IMR-90 (cell line): ENCODE measurements at regions not wholly inside any gene's neighbourhood (a gene's known extent, or its start where the extent isn't known, plus 50 kb on each side); places are given as distances from the start of the nearest gene placed in this dataset.

Experiments
- ATAC-seq: fragments of 200-7000 bp; cut with Tn5 transposase; 2 replicates; pipeline ENCODE4 v1.9.1; 2020; ENCODE audit warnings: low read depth, mild to moderate bottlenecking, moderate library complexity
- BruUV-seq: library from RNA; stranded (reverse); fragments of 400-500 nt; replicated peaks from 2 replicates; lab custom pipeline; 2021; lab: Mats Ljungman, UMichigan
- CTCF ChIA-PET: fragments of 300-600 bp; formaldehyde crosslinking; extraction: SDS; loops from one replicate; lab custom pipeline; 2021; ENCODE audit warnings: antibody characterized with exemption; lab: Yijun Ruan, JAX
- POLR2A ChIA-PET: fragments of 300-600 bp; sonication (Branson Sonifier 250); formaldehyde crosslinking; loops from one replicate; lab custom pipeline; 2022; ENCODE audit warnings: antibody characterized with exemption; ENCODE audit not compliant: unreplicated experiment; lab: Charles Lee
- DNase-seq: peaks from one replicate; pipeline ENCODE4 v3.0.0; 2013
- H2AFZ ChIP-seq: replicated peaks from 2 replicates; pipeline ENCODE3; 2013; ENCODE audit warnings: low read length, mild to moderate bottlenecking; ENCODE audit not compliant: poor library complexity
- H2AK5ac ChIP-seq: 2 replicates; pipeline ENCODE4 v1.6.1; 2013; ENCODE audit warnings: low read depth, low read length, inconsistent platforms
- H2AK9ac ChIP-seq: replicated peaks from 2 replicates; pipeline ENCODE3; 2013; ENCODE audit warnings: mild to moderate bottlenecking, low read depth, low read length, moderate library complexity; ENCODE audit not compliant: poor library complexity
- H2BK120ac ChIP-seq: 2 replicates; pipeline ENCODE4 v1.6.1; 2013; ENCODE audit warnings: low read depth, low read length, inconsistent platforms
- H2BK15ac ChIP-seq: 3 replicates; pipeline ENCODE4 v1.6.1; 2013; ENCODE audit warnings: low read depth, low read length, inconsistent platforms
- H2BK20ac ChIP-seq: 2 replicates; pipeline ENCODE4 v1.6.1; 2013; ENCODE audit warnings: low read depth, mild to moderate bottlenecking, inconsistent platforms, low read length, moderate library complexity
- H2BK5ac ChIP-seq: 2 replicates; pipeline ENCODE4 v1.6.1; 2013; ENCODE audit warnings: mild to moderate bottlenecking, low read depth, low read length, inconsistent platforms; ENCODE audit not compliant: poor library complexity, severe bottlenecking
- H3K14ac ChIP-seq: replicated peaks from 2 replicates; pipeline ENCODE4 v1.6.1; 2013; ENCODE audit warnings: low read depth, low read length, inconsistent platforms
- H3K18ac ChIP-seq: 2 replicates; pipeline ENCODE4 v1.6.1; 2013; ENCODE audit warnings: low read depth, low read length, control low read depth
- H3K23ac ChIP-seq: 2 replicates; pipeline ENCODE4 v1.6.1; 2013; ENCODE audit warnings: low read depth, low read length, inconsistent platforms
- H3K27ac ChIP-seq: 2 replicates; pipeline ENCODE4 v1.5.1; 2013; ENCODE audit warnings: mild to moderate bottlenecking, control low read depth, low read length; ENCODE audit not compliant: insufficient read depth
- H3K27me3 ChIP-seq: 2 replicates; pipeline ENCODE4 v1.6.1; 2013; ENCODE audit warnings: low read length; ENCODE audit not compliant: control insufficient read depth, insufficient read depth
- H3K36me3 ChIP-seq: 2 replicates; pipeline ENCODE4 v1.6.1; 2013; ENCODE audit warnings: low read length, mixed read lengths; ENCODE audit not compliant: control insufficient read depth, insufficient read depth
- H3K4ac ChIP-seq: 2 replicates; pipeline ENCODE4 v1.6.1; 2013; ENCODE audit warnings: low read depth, low read length, inconsistent platforms
- H3K4me1 ChIP-seq: 2 replicates; pipeline ENCODE4 v1.6.1; 2013; ENCODE audit warnings: low read length, mixed read lengths; ENCODE audit not compliant: control insufficient read depth, insufficient read depth
- H3K4me2 ChIP-seq: 2 replicates; pipeline ENCODE4 v1.6.1; 2013; ENCODE audit warnings: low read depth, mild to moderate bottlenecking, control low read depth, low read length, moderate library complexity
- H3K4me3 ChIP-seq: 2 replicates; pipeline ENCODE4 v1.5.1; 2013; ENCODE audit warnings: low read depth, mild to moderate bottlenecking, control low read depth, low read length, moderate library complexity; ENCODE audit not compliant: insufficient read depth
- H3K56ac ChIP-seq: 2 replicates; pipeline ENCODE4 v1.6.1; 2013; ENCODE audit warnings: low read length, inconsistent platforms; ENCODE audit not compliant: insufficient read depth; ENCODE audit errors: extremely low read depth
- H3K79me1 ChIP-seq, 2 experiments: 2 replicates each; pipeline ENCODE4 v1.6.1; 2013; ENCODE audit warnings: low read length in 2 of 2, inconsistent platforms in 1 of 2, low read depth in 1 of 2
- H3K9ac ChIP-seq: 2 replicates; pipeline ENCODE4 v1.6.1; 2013; ENCODE audit warnings: low read depth, low read length, control low read depth
- H3K9me1 ChIP-seq: 2 replicates; pipeline ENCODE4 v1.6.1; 2013; ENCODE audit warnings: low read length, inconsistent platforms; ENCODE audit not compliant: insufficient read depth
- H3K9me3 ChIP-seq: 2 replicates; pipeline ENCODE4 v1.6.1; 2013; ENCODE audit warnings: low read length; ENCODE audit not compliant: control insufficient read depth, insufficient read depth
- H4K20me1 ChIP-seq: 2 replicates; pipeline ENCODE4 v1.6.1; 2013; ENCODE audit warnings: low read length, inconsistent platforms; ENCODE audit not compliant: insufficient read depth
- H4K5ac ChIP-seq: 2 replicates; pipeline ENCODE4 v1.6.1; 2013; ENCODE audit warnings: mild to moderate bottlenecking, low read depth, low read length, control low read depth
- H4K8ac ChIP-seq, 2 experiments: 2 replicates each; pipeline ENCODE4 v1.6.1; 2013; ENCODE audit warnings: low read depth in 2 of 2, low read length in 2 of 2, control low read depth in 1 of 2, inconsistent platforms in 1 of 2
- H4K91ac ChIP-seq: 2 replicates; pipeline ENCODE4 v1.6.1; 2013; ENCODE audit warnings: low read depth, low read length, inconsistent platforms; ENCODE audit not compliant: insufficient read depth
- MAZ ChIP-seq: IDR thresholded peaks from 2 replicates; pipeline ENCODE4 v1.6.1; 2012; ENCODE audit warnings: low read depth, mild to moderate bottlenecking, low read length, improper control_type of control experiment, moderate library complexity, borderline replicate concordance
- RAD21 ChIP-seq: IDR thresholded peaks from 2 replicates; pipeline ENCODE4 v1.6.1; 2012; ENCODE audit warnings: low read length, improper control_type of control experiment
- WGBS, 2 experiments: methylation state at CpG; one replicate each; pipeline versions ENCODE4 v1.1.5 to v1.1.7; 2013; ENCODE audit warnings: missing lambda C conversion rate in 2 of 2; ENCODE audit not compliant: insufficient read length in 1 of 2; ENCODE audit errors: extremely low coverage in 2 of 2; 5-methylcytosine and 5-hydroxymethylcytosine counted together
- dilution Hi-C: fragments of 300-500 bp; cut with HindIII; formaldehyde crosslinking; loops from one replicate; pipeline ENCODE4 v1.14.3; 2018; ENCODE audit warnings: low sequenced_read_pairs; ENCODE audit not compliant: unreplicated experiment
- in situ Hi-C: fragments of 300-500 bp; cut with MboI; formaldehyde crosslinking; loops from 3 replicates; pipeline ENCODE4 v1.14.3; 2019; ENCODE audit warnings: low sequenced_read_pairs, inconsistent platforms, mixed read lengths
- intact Hi-C: fragments of 100-400 bp; cut with micrococcal nuclease; formaldehyde crosslinking; loops from 2 replicates; pipeline ENCODE4 v1.10.0; 2022
- TF ChIP-seq, protein P1 (sequence below): conservative IDR thresholded peaks from 2 replicates; pipeline ENCODE4 v1.5.1; 2012; ENCODE audit warnings: mild to moderate bottlenecking, low read depth, low read length, improper control_type of control experiment

DNA sequence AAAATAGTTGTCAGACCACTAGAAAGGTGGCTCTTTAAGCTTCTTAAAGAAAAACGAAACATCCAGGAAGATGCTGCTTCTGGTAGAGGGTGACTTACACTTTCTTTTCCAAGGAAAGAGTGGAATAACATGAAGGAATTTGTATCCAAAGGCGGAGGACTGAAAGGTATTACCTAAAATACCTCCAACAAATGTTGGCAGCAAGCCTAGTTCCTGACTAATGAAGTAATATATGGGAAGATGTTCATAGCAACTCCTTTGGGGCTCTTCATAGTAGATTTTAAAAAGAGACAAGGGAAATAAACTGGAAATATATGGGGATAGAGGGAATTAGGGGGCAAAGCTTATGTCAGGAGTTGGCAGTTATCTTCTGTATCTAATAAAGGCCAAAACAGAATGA, 116.2 kb downstream of the AASDH start:
- no peak overlapping the region for H3K18ac ChIP-seq
- no peak overlapping the region for H3K9ac ChIP-seq
- DNase-seq (no peak), ATAC-seq (no peak)
- H4K8ac ChIP-seq = no peak overlapping the region
- ChIA-PET CTCF (interaction anchor here (0.6 kb wide), 1 partner anchor 126 kb away, joined by 3 read pairs; no protein-coding TSS in a partner anchor), POLR2A (no interaction called here)
- H3K23ac ChIP-seq = no peak overlapping the region
- H2AK9ac ChIP-seq = no peak overlapping the region
- H3K36me3 ChIP-seq = no peaks in the 10 kb centered on the region
- H3K4me3 ChIP-seq = no peak overlapping the region
- no peak overlapping the region for H4K91ac ChIP-seq
- no peak for TF ChIP-seq RAD21
- TF ChIP-seq MAZ = no peak
- TF ChIP-seq, protein P1, sequence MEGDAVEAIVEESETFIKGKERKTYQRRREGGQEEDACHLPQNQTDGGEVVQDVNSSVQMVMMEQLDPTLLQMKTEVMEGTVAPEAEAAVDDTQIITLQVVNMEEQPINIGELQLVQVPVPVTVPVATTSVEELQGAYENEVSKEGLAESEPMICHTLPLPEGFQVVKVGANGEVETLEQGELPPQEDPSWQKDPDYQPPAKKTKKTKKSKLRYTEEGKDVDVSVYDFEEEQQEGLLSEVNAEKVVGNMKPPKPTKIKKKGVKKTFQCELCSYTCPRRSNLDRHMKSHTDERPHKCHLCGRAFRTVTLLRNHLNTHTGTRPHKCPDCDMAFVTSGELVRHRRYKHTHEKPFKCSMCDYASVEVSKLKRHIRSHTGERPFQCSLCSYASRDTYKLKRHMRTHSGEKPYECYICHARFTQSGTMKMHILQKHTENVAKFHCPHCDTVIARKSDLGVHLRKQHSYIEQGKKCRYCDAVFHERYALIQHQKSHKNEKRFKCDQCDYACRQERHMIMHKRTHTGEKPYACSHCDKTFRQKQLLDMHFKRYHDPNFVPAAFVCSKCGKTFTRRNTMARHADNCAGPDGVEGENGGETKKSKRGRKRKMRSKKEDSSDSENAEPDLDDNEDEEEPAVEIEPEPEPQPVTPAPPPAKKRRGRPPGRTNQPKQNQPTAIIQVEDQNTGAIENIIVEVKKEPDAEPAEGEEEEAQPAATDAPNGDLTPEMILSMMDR = no peak
- intact Hi-C loops = no loop called here
- no peak overlapping the region for H4K5ac ChIP-seq
- H2BK5ac ChIP-seq = no peak overlapping the region
- no peaks in the 10 kb centered on the region for H3K79me1 ChIP-seq
- no peak overlapping the region for H3K4ac ChIP-seq
- no peak overlapping the region for H2BK20ac ChIP-seq
- dilution Hi-C loops = no loop called here
- H4K20me1 ChIP-seq = no peaks in the 10 kb centered on the region
- WGBS, 2 experiments = no CpG with 5 or more reads among the region's 2 CpGs
- H3K27me3 ChIP-seq = 0 out of 2 replicates have a peak, but pooled peaks cover 2% of the 10 kb centered on the region
- H3K27ac ChIP-seq = no peak overlapping the region
- no peak overlapping the region for H2AFZ ChIP-seq
- no peak overlapping the region for H3K4me2 ChIP-seq
- no peak overlapping the region for H3K14ac ChIP-seq
- H2BK120ac ChIP-seq = no peak overlapping the region
- H2BK15ac ChIP-seq = no peak overlapping the region
- no peaks in the 10 kb centered on the region for H3K4me1 ChIP-seq
- no peak overlapping the region for H2AK5ac ChIP-seq
- BruUV-seq = no TSS peak
- in situ Hi-C loops = no loop called here
- H3K56ac ChIP-seq = no peak overlapping the region
- no peaks in the 10 kb centered on the region for H3K9me3 ChIP-seq
- no peaks in the 10 kb centered on the region for H3K9me1 ChIP-seq
